BE2C (cell line): ENCODE measurements at regions not wholly inside any gene's neighbourhood (a gene's known extent, or its start where the extent isn't known, plus 50 kb on each side); places are given as distances from the start of the nearest gene placed in this dataset.
A peak's percentile ranks its signal among the peaks of the same experiment; 100 is the strongest.

Experiments
- DNase-seq: peaks from one replicate; pipeline ENCODE4 v3.0.0-alpha.2; 2020
- H3K27me3 ChIP-seq: fragments of 250-450 bp; sonication (Bioruptor Pico); 2 replicates; pipeline ENCODE4 v1.5.1; 2020; ENCODE audit warnings: mild to moderate bottlenecking
- H3K36me3 ChIP-seq: fragments of 250-450 bp; sonication (Bioruptor Pico); 2 replicates; pipeline ENCODE4 v1.5.1; 2020; ENCODE audit warnings: mild to moderate bottlenecking
- H3K4me1 ChIP-seq: fragments of 250-450 bp; sonication (Bioruptor Pico); 2 replicates; pipeline ENCODE4 v1.5.1; 2020
- H3K4me3 ChIP-seq: 2 replicates; pipeline ENCODE4 v1.5.1; 2011; ENCODE audit warnings: low read depth, low read length
- H3K9me3 ChIP-seq: fragments of 250-450 bp; sonication (Bioruptor Pico); 2 replicates; pipeline ENCODE4 v1.5.1; 2020
- TF ChIP-seq, protein P1 (sequence below): IDR thresholded peaks from 2 replicates; pipeline ENCODE4 v1.5.1; 2012; ENCODE audit warnings: mild to moderate bottlenecking, low read depth, low read length

GRCh38 chr5:88140396-88140855 is 128.2 kb downstream of the TMEM161B start:
- Histone ChIP-seq H3K4me3 (peak overlapping the region; percentile 50), H3K4me1 (peaks cover 7% of the 10 kb centered on the region), H3K27me3 (peaks cover 82% of the 10 kb centered on the region), H3K9me3 (no peaks in the 10 kb centered on the region), H3K36me3 (no peaks in the 10 kb centered on the region)
- DNase-seq: no peak
- TF ChIP-seq, protein P1, sequence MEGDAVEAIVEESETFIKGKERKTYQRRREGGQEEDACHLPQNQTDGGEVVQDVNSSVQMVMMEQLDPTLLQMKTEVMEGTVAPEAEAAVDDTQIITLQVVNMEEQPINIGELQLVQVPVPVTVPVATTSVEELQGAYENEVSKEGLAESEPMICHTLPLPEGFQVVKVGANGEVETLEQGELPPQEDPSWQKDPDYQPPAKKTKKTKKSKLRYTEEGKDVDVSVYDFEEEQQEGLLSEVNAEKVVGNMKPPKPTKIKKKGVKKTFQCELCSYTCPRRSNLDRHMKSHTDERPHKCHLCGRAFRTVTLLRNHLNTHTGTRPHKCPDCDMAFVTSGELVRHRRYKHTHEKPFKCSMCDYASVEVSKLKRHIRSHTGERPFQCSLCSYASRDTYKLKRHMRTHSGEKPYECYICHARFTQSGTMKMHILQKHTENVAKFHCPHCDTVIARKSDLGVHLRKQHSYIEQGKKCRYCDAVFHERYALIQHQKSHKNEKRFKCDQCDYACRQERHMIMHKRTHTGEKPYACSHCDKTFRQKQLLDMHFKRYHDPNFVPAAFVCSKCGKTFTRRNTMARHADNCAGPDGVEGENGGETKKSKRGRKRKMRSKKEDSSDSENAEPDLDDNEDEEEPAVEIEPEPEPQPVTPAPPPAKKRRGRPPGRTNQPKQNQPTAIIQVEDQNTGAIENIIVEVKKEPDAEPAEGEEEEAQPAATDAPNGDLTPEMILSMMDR: no peak

- H3K4me1 ChIP-seq: no peaks in the 10 kb centered on the region
- H3K36me3 ChIP-seq: no peaks in the 10 kb centered on the region
- TF ChIP-seq, protein P1: no peak
- H3K4me3 ChIP-seq: no peak overlapping the region
- DNase-seq: no peak
- peaks cover 8% of the 10 kb centered on the region for H3K27me3 ChIP-seq
- H3K9me3 ChIP-seq: no peaks in the 10 kb centered on the region
Measured at GRCh38 chr5:88130211-88130815, 138.3 kb downstream of the TMEM161B start.

DNA sequence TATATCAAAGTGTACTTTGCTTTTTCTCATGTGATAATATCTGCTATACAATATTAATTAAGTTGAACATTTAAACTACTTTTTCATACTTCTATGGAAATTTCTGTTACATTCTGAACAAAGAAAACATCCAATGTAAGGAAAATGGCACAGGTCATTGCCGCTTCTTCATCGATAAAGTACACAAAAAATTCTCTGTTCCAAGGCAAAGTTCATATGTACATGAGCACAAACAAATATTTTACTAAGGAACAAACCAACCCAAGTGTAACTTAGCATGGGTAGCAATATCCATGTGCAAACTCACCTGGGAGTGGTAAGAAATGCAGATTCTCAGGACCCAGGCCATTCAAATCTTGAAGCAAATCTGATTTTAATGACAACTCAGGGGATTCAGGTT is 139.8 kb downstream of the TMEM161B start:
- no peaks in the 10 kb centered on the region for H3K36me3 ChIP-seq
- TF ChIP-seq, protein P1: no peak
- no peaks in the 10 kb centered on the region for H3K4me1 ChIP-seq
- no peak overlapping the region for H3K4me3 ChIP-seq
- H3K27me3 ChIP-seq: no peaks in the 10 kb centered on the region; the same call in 1 of the 2 replicates
- no peaks in the 10 kb centered on the region for H3K9me3 ChIP-seq
- DNase-seq: no peak

DNA sequence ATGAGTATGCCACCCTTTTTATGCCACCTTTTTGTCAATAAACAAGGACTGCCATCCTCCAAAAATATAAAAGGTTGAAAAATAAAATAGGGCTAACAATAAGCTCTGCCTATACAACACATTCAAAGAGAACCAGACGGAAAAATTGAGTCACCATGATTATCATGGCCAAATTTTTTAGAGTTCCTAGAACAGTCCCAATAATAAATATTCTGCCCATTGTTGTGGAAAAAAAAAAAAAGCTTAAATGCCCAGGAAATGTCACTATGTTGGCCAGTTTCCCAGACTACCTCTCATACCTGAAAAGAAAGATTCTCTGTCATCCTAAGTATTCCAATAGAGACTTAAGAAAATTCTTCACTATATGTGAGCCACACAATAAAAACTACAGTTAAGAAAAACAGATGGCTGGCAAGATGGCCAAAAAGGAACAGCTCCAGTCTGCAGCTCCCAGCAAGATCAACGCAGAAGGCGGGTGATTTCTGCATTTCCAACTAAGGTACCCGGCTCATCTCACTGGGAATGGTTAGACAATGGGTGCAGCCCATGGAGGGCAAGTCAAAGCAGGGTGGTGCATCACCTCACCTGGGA is 149.0 kb downstream of the TMEM161B start:
- TF ChIP-seq, protein P1: no peak
- no peaks in the 10 kb centered on the region for H3K9me3 ChIP-seq
- no peak for DNase-seq
- H3K36me3 ChIP-seq: no peaks in the 10 kb centered on the region
- H3K4me3 ChIP-seq: no peak overlapping the region
- H3K4me1 ChIP-seq: no peaks in the 10 kb centered on the region
- 0 out of 2 replicates have a peak, but pooled peaks cover 3% of the 10 kb centered on the region for H3K27me3 ChIP-seq

- no peaks in the 10 kb centered on the region for H3K4me1 ChIP-seq
- no peaks in the 10 kb centered on the region for H3K9me3 ChIP-seq
- DNase-seq: no peak
- TF ChIP-seq, protein P1: no peak
- 0 out of 2 replicates have a peak, but pooled peaks cover 3% of the 10 kb centered on the region for H3K27me3 ChIP-seq
- H3K36me3 ChIP-seq: no peaks in the 10 kb centered on the region
- no peak overlapping the region for H3K4me3 ChIP-seq
Measured at GRCh38 chr5:88118179-88118578, 150.5 kb downstream of the TMEM161B start.

DNA sequence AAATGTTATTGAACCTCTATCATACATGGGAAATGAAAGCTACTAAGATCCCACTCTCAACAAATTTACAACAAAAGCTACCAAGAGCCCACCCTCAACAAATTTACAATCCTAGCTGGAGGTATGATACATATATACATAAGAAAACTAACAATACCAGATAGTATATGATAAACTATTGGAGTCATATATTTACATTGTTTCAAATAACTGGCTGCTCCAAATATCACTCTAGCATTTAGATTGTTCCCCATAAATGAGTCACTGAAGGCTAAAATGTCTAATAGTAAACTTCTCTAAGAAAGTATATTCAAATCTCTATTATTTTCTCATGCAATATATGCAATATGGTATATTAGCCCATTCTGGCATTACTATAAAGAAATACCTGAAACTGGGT is 151.1 kb downstream of the TMEM161B start:
- DNase-seq: no peak
- 0 out of 2 replicates have a peak, but pooled peaks cover 3% of the 10 kb centered on the region for H3K27me3 ChIP-seq
- TF ChIP-seq, protein P1: no peak
- H3K4me1 ChIP-seq: no peaks in the 10 kb centered on the region
- no peaks in the 10 kb centered on the region for H3K9me3 ChIP-seq
- H3K4me3 ChIP-seq: no peak overlapping the region
- H3K36me3 ChIP-seq: no peaks in the 10 kb centered on the region
